Esophagus squamous epithelium (tissue), 5 donors: ENCODE measurements at regions not wholly inside any gene's neighbourhood (a gene's known extent, or its start where the extent isn't known, plus 50 kb on each side); places are given as distances from the start of the nearest gene placed in this dataset.

Experiments
- DNase-seq: peaks from one replicate; lab custom pipeline; 2025; lab: John Stamatoyannopoulos, UW
- H3K27ac ChIP-seq, 4 donors: fragments of 200-600 bp; sonication (generic); one replicate each; pipeline ENCODE4 v1.5.1; 2016 to 2019; ENCODE audit warnings: mild to moderate bottlenecking in 1 of 4
- H3K27me3 ChIP-seq, 4 donors: fragments of 200-600 bp; sonication (generic); 1 replicate in 3 of 4; 2 replicates in 1 of 4; pipeline versions ENCODE4 v1.5.1 to v1.6.0; 2017 to 2021; ENCODE audit warnings: antibody characterized with exemption in 1 of 4
- H3K36me3 ChIP-seq, 3 donors: fragments of 200-600 bp; sonication (generic); one replicate each; pipeline ENCODE4 v1.5.1; 2016 to 2019
- H3K4me1 ChIP-seq, 3 donors: fragments of 200-600 bp; sonication (generic); one replicate each; pipeline ENCODE4 v1.5.1; 2017 to 2019
- H3K4me3 ChIP-seq, 4 donors: fragments of 200-600 bp; sonication (generic); 1 replicate in 3 of 4; 2 replicates in 1 of 4; pipeline ENCODE4 v1.5.1; 2016 to 2019; ENCODE audit warnings: mild to moderate bottlenecking in 2 of 4, moderate library complexity in 1 of 4
- H3K9me3 ChIP-seq, 3 donors: fragments of 200-600 bp; sonication (generic); one replicate each; pipeline ENCODE4 v1.5.1; 2016 to 2019
- CTCF ChIP-seq, 6 experiments: fragments of 450-650 bp in 4 of 6; fragments of 200-600 bp in 2 of 6; sonication (generic) in 2 of 6; IDR thresholded peaks; one replicate each; pipeline ENCODE4 v1.5.1; 2016 to 2019; ENCODE audit warnings: antibody characterized with exemption in 6 of 6, mild to moderate bottlenecking in 4 of 6, moderate library complexity in 4 of 6
- POLR2A ChIP-seq, 4 donors: fragments of 450-650 bp; IDR thresholded peaks; one replicate each; pipeline ENCODE4 v1.6.1; 2017; ENCODE audit warnings: antibody characterized with exemption in 4 of 4, mild to moderate bottlenecking in 4 of 4, moderate library complexity in 3 of 4
- WGBS, 2 donors: methylation state at CpG; one replicate each; pipeline ENCODE4 v1.1.5; 2018; 5-methylcytosine and 5-hydroxymethylcytosine counted together
- intact Hi-C: fragments of 100-400 bp; cut with DNase I; formaldehyde crosslinking; loops from one replicate; pipeline ENCODE4 v1.15.0; 2022
- donor health status: DM: yes; HTN: yes; CAD: no.

GRCh38 chr1:221431068-221431651 is 310.7 kb downstream of the DUSP10 start:
- no peaks in the 10 kb centered on the region for H3K27me3 ChIP-seq
- H3K9me3 ChIP-seq, result peaks cover 0 to 6% (median 0%) of the 10 kb centered on the region in 3 donors
- peaks cover 0 to 4% (median 0%) of the 10 kb centered on the region in 3 donors for H3K4me1 ChIP-seq
- peak overlapping the region in 1 of 4 donors; percentile 21 for H3K27ac ChIP-seq
- DNase-seq, result no peak
- 66 to 69% methylated on average over 2 of the region's 2 CpGs for WGBS, 2 donors
- H3K36me3 ChIP-seq, result no peaks in the 10 kb centered on the region
- TF ChIP-seq POLR2A (IDR thresholded peaks at IDR 0.05) (no peak), CTCF (IDR thresholded peaks at IDR 0.05) (peak in 1 of 6 experiments; percentile 5)
- no peak overlapping the region for H3K4me3 ChIP-seq
- intact Hi-C loops, result loop anchor here (5.0 to 10.0 kb wide), 2 partner anchors 169 to 616 kb away; no protein-coding TSS in a partner anchor

GRCh38 chr1:221431961-221432360 is 309.9 kb downstream of the DUSP10 start:
- H3K27me3 ChIP-seq, result no peaks in the 10 kb centered on the region
- H3K4me3 ChIP-seq, result no peak overlapping the region
- H3K4me1 ChIP-seq, result peaks cover 0 to 4% (median 0%) of the 10 kb centered on the region in 3 donors
- DNase-seq, result no peak
- peak overlapping the region in 1 of 4 donors; percentile 21 for H3K27ac ChIP-seq
- TF ChIP-seq CTCF (IDR thresholded peaks at IDR 0.05), result no peak
- no peak for TF ChIP-seq POLR2A (IDR thresholded peaks at IDR 0.05)
- no peaks in the 10 kb centered on the region for H3K36me3 ChIP-seq
- H3K9me3 ChIP-seq, result peaks cover 0 to 5% (median 0%) of the 10 kb centered on the region in 3 donors
- intact Hi-C loops, result loop anchor here (5.0 to 10.0 kb wide), 2 partner anchors 170 to 617 kb away; no protein-coding TSS in a partner anchor

- Histone ChIP-seq H3K4me3 (no peak overlapping the region), H3K9me3 (no peaks in the 10 kb centered on the region), H3K27me3 (no peaks in the 10 kb centered on the region), H3K36me3 (no peaks in the 10 kb centered on the region), H3K27ac (peak overlapping the region in 2 of 4 donors; percentile 18 to 54), H3K4me1 (peaks cover 0 to 18% (median 7%) of the 10 kb centered on the region in 3 donors)
- TF ChIP-seq CTCF (IDR thresholded peaks at IDR 0.05) (peak; percentile 75 to 99 (median 91)), POLR2A (IDR thresholded peaks at IDR 0.05) (no peak)
- DNase-seq, result no peak
- intact Hi-C loops, result loop anchor here (5.0 to 10.0 kb wide), 2 partner anchors 563 to 621 kb away; no protein-coding TSS in a partner anchor
These were observed 306.4 kb downstream of the DUSP10 start for GRCh38 chr1:221435504-221435904.

- intact Hi-C loops, result loop anchor here (5.0 to 10.0 kb wide), 2 partner anchors 565 to 622 kb away; no protein-coding TSS in a partner anchor
- TF ChIP-seq CTCF (IDR thresholded peaks at IDR 0.05) (no peak), POLR2A (IDR thresholded peaks at IDR 0.05) (no peak)
- Histone ChIP-seq H3K4me3 (no peak overlapping the region), H3K27me3 (no peaks in the 10 kb centered on the region), H3K27ac (no peak overlapping the region), H3K4me1 (peaks cover 0 to 27% (median 12%) of the 10 kb centered on the region in 3 donors), H3K36me3 (no peaks in the 10 kb centered on the region), H3K9me3 (no peaks in the 10 kb centered on the region)
- 78 to 91% methylated on average over 2 of the region's 2 CpGs for WGBS, 2 donors
- no peak for DNase-seq
These were observed 304.7 kb downstream of the DUSP10 start for GRCh38 chr1:221437171-221437570.

GRCh38 chr1:221437926-221438325 is 304.0 kb downstream of the DUSP10 start:
- 85 to 93% methylated on average over 5 of the region's 5 CpGs for WGBS, 2 donors
- intact Hi-C loops, result loop anchor here (5.0 to 10.0 kb wide), 2 partner anchors 566 to 623 kb away; no protein-coding TSS in a partner anchor

More at GRCh38 chr1:221437926-221438325, 304.0 kb downstream of the DUSP10 start:
- TF ChIP-seq CTCF (IDR thresholded peaks at IDR 0.05) (no peak), POLR2A (IDR thresholded peaks at IDR 0.05) (no peak)
- no peaks in the 10 kb centered on the region for H3K27me3 ChIP-seq
- H3K9me3 ChIP-seq, result no peaks in the 10 kb centered on the region
- H3K27ac ChIP-seq, result no peak overlapping the region
- no peak overlapping the region for H3K4me3 ChIP-seq
- DNase-seq, result no peak
- H3K36me3 ChIP-seq, result no peaks in the 10 kb centered on the region
- H3K4me1 ChIP-seq, result peaks cover 0 to 27% (median 12%) of the 10 kb centered on the region in 3 donors
